PC-9 (cell line): ENCODE measurements at regions not wholly inside any gene's neighbourhood (a gene's known extent, or its start where the extent isn't known, plus 50 kb on each side); places are given as distances from the start of the nearest gene placed in this dataset.

Experiments used
- EZH2 ChIP-seq: fragments of 200-600 bp; sonication (generic); IDR thresholded peaks from 2 replicates; pipeline ENCODE4 v1.8.0; 2017; ENCODE audit warnings: antibody characterized with exemption, low read depth
- TF ChIP-seq, protein P1 (sequence below): fragments of 200-600 bp; sonication (generic); conservative IDR thresholded peaks from 2 replicates; pipeline ENCODE4 v1.6.1; 2017; ENCODE audit warnings: mixed run types, antibody characterized with exemption, mild to moderate bottlenecking, moderate library complexity

DNA sequence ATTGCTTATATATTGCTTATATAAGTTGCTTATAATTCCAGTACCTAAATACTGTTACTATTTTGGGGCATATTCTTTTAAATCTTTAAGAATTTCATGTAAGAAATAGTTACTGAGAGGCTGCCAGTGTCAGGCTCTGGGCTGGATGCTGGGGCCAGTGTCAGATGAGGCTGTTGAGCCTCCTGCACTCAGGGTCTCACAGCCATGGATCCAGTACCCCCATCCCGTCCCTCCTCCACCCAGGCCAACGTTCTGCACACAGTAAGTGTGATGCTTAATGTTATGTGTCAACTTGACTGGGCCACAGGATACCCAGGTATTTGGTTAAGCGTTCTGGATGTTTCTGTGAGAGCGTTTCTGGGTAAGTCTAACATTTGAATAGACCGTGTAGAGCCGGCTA, 119.5 kb upstream of the PMEPA1 start:
- TF ChIP-seq, protein P1, sequence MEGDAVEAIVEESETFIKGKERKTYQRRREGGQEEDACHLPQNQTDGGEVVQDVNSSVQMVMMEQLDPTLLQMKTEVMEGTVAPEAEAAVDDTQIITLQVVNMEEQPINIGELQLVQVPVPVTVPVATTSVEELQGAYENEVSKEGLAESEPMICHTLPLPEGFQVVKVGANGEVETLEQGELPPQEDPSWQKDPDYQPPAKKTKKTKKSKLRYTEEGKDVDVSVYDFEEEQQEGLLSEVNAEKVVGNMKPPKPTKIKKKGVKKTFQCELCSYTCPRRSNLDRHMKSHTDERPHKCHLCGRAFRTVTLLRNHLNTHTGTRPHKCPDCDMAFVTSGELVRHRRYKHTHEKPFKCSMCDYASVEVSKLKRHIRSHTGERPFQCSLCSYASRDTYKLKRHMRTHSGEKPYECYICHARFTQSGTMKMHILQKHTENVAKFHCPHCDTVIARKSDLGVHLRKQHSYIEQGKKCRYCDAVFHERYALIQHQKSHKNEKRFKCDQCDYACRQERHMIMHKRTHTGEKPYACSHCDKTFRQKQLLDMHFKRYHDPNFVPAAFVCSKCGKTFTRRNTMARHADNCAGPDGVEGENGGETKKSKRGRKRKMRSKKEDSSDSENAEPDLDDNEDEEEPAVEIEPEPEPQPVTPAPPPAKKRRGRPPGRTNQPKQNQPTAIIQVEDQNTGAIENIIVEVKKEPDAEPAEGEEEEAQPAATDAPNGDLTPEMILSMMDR: no peak
- TF ChIP-seq EZH2: no peak
